ENCODE measurements at regions not wholly inside any gene's neighbourhood (a gene's known extent, or its start where the extent isn't known, plus 50 kb on each side); places are given as distances from the start of the nearest gene placed in this dataset.

- TF ChIP-seq POLR2AphosphoS5 (IDR thresholded peaks at IDR 0.05; ENCODE audit: low read depth) (no peak), CTCF (conservative IDR thresholded peaks at IDR 0.05; ENCODE audit: low read depth in 2 of 2) (no peak), EZH2phosphoT487 (IDR thresholded peaks at IDR 0.05; ENCODE audit: unreplicated experiment) (no peak), EZH2 (IDR thresholded peaks at IDR 0.05; ENCODE audit: low read depth, unreplicated experiment) (no peak), REST (IDR thresholded peaks at IDR 0.05; ENCODE audit: unreplicated experiment) (no peak), JUNB (IDR thresholded peaks at IDR 0.05; ENCODE audit: unreplicated experiment) (no peak)
These were observed 331.0 kb upstream of the IL12A start for GRCh38 chr3:159657629-159658028.
